Ramos (cell line): ENCODE measurements at regions not wholly inside any gene's neighbourhood (a gene's known extent, or its start where the extent isn't known, plus 50 kb on each side); places are given as distances from the start of the nearest gene placed in this dataset.

Experiments
- in situ Hi-C: fragments of 300-500 bp; cut with MboI; formaldehyde crosslinking; loops from one replicate; pipeline ENCODE4 v1.14.3; 2022; ENCODE audit warnings: low sequenced_read_pairs; ENCODE audit not compliant: unreplicated experiment

GRCh38 chrX:96425200-96425599 lies 259.4 kb upstream of the DIAPH2 start:
- in situ Hi-C loops: no loop called here

- in situ Hi-C loops: no loop called here
Measured at GRCh38 chrX:96430756-96431455, 253.7 kb upstream of the DIAPH2 start.

GRCh38 chrX:96432647-96433046 lies 252.0 kb upstream of the DIAPH2 start:
- in situ Hi-C loops: no loop called here

- in situ Hi-C loops: no loop called here
Measured at GRCh38 chrX:96433409-96434077, 251.1 kb upstream of the DIAPH2 start.

- in situ Hi-C loops: no loop called here
Measured at GRCh38 chrX:96435378-96436035, 249.1 kb upstream of the DIAPH2 start.

- in situ Hi-C loops: no loop called here
Measured at GRCh38 chrX:96436105-96436504, 248.5 kb upstream of the DIAPH2 start.

- in situ Hi-C loops: no loop called here
Measured at GRCh38 chrX:96438803-96439202, 245.8 kb upstream of the DIAPH2 start.

- in situ Hi-C loops: no loop called here
Measured at GRCh38 chrX:96440941-96441340, 243.7 kb upstream of the DIAPH2 start.

- in situ Hi-C loops: no loop called here
Measured at GRCh38 chrX:96445531-96446065, 239.0 kb upstream of the DIAPH2 start.

- in situ Hi-C loops: no loop called here
Measured at GRCh38 chrX:96446524-96446923, 238.1 kb upstream of the DIAPH2 start.

- in situ Hi-C loops: no loop called here
Measured at GRCh38 chrX:96447161-96447560, 237.5 kb upstream of the DIAPH2 start.

- in situ Hi-C loops: no loop called here
Measured at GRCh38 chrX:96449191-96449590, 235.5 kb upstream of the DIAPH2 start.

GRCh38 chrX:96449896-96450295 lies 234.7 kb upstream of the DIAPH2 start:
- in situ Hi-C loops: no loop called here

GRCh38 chrX:96453139-96453538 lies 231.5 kb upstream of the DIAPH2 start:
- in situ Hi-C loops: no loop called here

GRCh38 chrX:96455078-96455477 lies 229.6 kb upstream of the DIAPH2 start:
- in situ Hi-C loops: no loop called here

GRCh38 chrX:96464880-96465558 lies 219.6 kb upstream of the DIAPH2 start:
- in situ Hi-C loops: no loop called here

- in situ Hi-C loops: no loop called here
Measured at GRCh38 chrX:96474029-96474740, 210.5 kb upstream of the DIAPH2 start.

GRCh38 chrX:96474741-96475125 lies 209.9 kb upstream of the DIAPH2 start:
- in situ Hi-C loops: no loop called here

GRCh38 chrX:96480081-96480480 lies 204.6 kb upstream of the DIAPH2 start:
- in situ Hi-C loops: no loop called here

GRCh38 chrX:96481831-96482230 lies 202.8 kb upstream of the DIAPH2 start:
- in situ Hi-C loops: no loop called here
